Stomach (tissue), 4 donors: ENCODE measurements at regions not wholly inside any gene's neighbourhood (a gene's known extent, or its start where the extent isn't known, plus 50 kb on each side); places are given as distances from the start of the nearest gene placed in this dataset.

ENCODE experiments used
- CTCF ChIP-seq, 7 experiments: fragments of 450-650 bp in 4 of 7; fragments of 200-600 bp in 3 of 7; sonication (generic) in 3 of 7; IDR thresholded peaks; one replicate each; pipeline ENCODE4 v1.5.1; 2016 to 2019; ENCODE audit warnings: antibody characterized with exemption in 7 of 7, control low read depth in 2 of 7, mild to moderate bottlenecking in 1 of 7
- EP300 ChIP-seq: sonication (generic); formaldehyde crosslinking; IDR thresholded peaks from one replicate; pipeline ENCODE4 v1.6.1; 2017; ENCODE audit warnings: antibody characterized with exemption
- POLR2A ChIP-seq, 4 donors: fragments of 450-650 bp; IDR thresholded peaks; one replicate each; pipeline ENCODE4 v1.6.1; 2016; ENCODE audit warnings: antibody characterized with exemption in 4 of 4, control low read depth in 2 of 4, mild to moderate bottlenecking in 1 of 4, moderate library complexity in 1 of 4

GRCh38 chr5:2204366-2205184 lies 321.9 kb upstream of the IRX4 start:
- TF ChIP-seq CTCF (IDR thresholded peaks at IDR 0.05) (no peak), POLR2A (IDR thresholded peaks at IDR 0.05) (no peak), EP300 (no peak)
